ENCODE measurements at regions not wholly inside any gene's neighbourhood (a gene's known extent, or its start where the extent isn't known, plus 50 kb on each side); places are given as distances from the start of the nearest gene placed in this dataset.

DNA sequence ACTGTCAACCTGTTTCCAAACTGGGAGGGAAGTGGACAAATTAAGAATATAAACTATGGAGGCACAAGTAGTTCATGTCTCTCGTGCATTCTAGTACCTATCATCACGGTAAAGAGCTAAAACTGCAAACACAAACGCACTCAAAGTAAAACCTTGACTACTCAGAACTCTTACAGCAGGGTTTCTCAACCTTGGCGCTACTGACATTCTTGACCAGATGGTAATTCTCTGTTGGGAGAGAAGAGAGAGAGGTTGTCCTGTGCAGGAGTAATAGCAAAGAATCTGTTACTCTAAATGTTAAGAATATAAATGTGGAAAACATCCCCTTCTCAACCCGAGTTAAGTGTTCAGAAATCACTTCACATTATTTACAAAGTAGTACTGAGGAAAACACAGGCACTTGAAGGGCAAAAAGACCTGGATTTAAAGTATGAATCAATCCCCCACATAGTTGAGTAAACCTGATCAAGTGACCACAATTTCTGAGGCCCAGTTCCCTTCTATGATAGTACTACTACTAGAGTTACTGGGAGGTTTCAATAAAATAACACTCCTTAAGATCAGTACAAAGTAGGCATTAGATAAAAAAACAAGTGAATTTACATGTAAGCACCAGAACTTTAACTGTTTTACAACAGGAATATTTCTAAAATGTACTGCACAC, 73.1 kb upstream of the ARHGAP32 start:
- Mint-ChIP-seq H3K9me3 (ENCODE audit: low read depth) (no peaks in the 10 kb centered on the region), H3K36me3 (peaks cover 12% of the 10 kb centered on the region), H3K27ac (no peak overlapping the region), H3K4me1 (ENCODE audit: low read depth) (peaks cover 10% of the 10 kb centered on the region), H3K4me3 (no peak overlapping the region), H3K27me3 (no peaks in the 10 kb centered on the region)

DNA sequence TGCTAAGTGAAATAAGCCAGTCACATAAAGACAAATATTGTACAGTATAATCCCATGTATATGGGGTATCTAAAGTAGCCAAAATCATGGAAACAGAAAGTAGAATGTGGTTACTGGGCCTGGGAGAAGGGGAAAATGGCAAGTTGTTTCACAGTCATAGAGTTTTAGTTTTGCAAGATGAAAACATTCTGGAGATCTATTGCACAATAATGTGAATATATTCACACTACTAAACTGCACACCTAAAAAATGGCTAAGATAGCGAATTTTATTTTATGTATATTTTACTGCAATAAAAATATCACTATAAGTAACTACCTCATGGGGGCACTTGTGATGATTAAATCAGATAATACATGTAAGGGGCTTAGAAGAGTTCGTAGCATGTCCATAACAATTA, 72.0 kb upstream of the ARHGAP32 start:
- Mint-ChIP-seq H3K9me3 (ENCODE audit: low read depth) (no peaks in the 10 kb centered on the region), H3K27ac (no peak overlapping the region), H3K4me3 (no peak overlapping the region), H3K36me3 (peaks cover 12% of the 10 kb centered on the region), H3K27me3 (peaks cover 2% of the 10 kb centered on the region), H3K4me1 (ENCODE audit: low read depth) (peaks cover 5% of the 10 kb centered on the region)

DNA sequence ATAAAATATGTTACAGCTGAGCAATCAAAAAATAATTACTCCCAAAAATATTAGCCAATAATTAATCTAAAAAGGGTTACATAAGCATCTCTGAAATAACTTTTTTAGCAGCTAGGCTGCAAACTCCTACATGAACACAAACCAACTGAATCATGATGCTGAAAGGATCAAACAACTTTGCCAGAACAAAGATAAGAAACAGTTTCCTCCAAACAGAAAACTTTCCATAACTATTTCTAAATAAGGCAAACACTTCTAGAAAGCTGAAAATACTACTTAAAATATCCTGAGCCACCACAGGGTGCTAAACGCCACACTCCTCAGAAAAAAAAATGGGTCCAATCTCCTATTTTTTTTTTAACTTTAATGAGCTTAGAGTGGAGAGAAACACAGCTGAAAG, 68.6 kb upstream of the ARHGAP32 start:
- no peaks in the 10 kb centered on the region for H3K9me3 Mint-ChIP-seq (ENCODE audit: low read depth)
- H3K4me3 Mint-ChIP-seq: no peak overlapping the region
- no peak overlapping the region for H3K27ac Mint-ChIP-seq
- peaks cover 4% of the 10 kb centered on the region for H3K27me3 Mint-ChIP-seq
- peaks cover 8% of the 10 kb centered on the region for H3K36me3 Mint-ChIP-seq
- H3K4me1 Mint-ChIP-seq (ENCODE audit: low read depth): no peaks in the 10 kb centered on the region

DNA sequence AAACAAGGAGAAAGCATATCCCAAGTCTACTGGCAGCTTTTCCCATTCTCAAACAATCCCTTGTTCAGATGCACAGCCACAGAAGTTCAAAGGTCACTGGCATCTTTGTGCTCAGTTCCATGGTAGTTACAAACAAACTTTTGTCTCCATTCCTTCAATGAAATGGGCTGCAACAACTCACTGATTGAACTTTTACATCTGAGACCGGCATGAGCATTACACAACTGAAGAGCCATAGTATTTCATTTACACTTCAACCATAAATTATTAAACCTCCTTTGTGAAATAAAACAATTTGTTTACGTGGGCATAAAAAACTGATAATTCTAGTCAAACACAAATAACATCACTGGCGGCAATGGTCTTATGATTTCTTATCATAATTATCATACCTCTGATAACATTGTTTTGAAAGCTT, 67.8 kb upstream of the ARHGAP32 start:
- Mint-ChIP-seq H3K9me3 (ENCODE audit: low read depth) (no peaks in the 10 kb centered on the region), H3K36me3 (peaks cover 8% of the 10 kb centered on the region), H3K27me3 (peaks cover 4% of the 10 kb centered on the region), H3K4me3 (no peak overlapping the region), H3K27ac (no peak overlapping the region), H3K4me1 (ENCODE audit: low read depth) (no peaks in the 10 kb centered on the region)

DNA sequence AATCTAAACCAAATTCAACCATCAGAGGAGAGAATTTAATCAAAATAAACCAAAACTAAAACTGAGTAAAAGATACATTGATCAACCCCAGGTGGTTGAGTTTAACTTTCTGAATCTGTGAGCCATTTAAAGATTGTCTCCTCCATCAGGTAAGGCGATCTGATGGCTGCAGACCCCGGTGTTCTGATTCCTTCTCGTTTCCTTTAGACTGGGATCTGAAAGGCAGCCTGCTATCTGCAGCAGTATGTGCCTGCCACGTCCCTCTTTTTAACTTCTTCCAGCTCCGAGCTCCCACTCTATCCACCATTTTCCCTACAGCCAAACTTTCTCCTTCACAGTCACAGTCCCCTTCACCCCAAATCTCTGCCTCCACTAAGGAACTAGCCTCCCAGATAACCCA, 66.1 kb upstream of the ARHGAP32 start:
- no peak overlapping the region for H3K4me3 Mint-ChIP-seq
- no peaks in the 10 kb centered on the region for H3K4me1 Mint-ChIP-seq (ENCODE audit: low read depth)
- H3K27ac Mint-ChIP-seq: no peak overlapping the region

DNA sequence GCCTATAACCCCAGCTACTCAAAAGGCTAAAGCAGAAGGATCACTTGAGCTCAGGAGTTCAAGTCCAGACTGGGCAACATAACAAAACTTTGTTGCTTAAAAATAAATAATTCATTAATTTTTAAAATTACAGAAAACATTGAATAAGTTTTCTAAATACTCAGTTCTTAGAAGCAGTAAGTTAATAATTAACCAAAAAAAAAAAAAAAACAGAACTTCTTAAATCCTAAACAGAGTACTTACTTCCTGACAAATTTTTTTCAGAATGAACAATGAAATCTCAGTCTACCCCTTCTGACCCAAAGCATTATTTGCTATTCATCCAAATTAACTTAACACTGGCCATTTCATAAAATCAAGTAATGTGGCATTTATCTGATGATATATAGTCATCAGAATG, 65.4 kb upstream of the ARHGAP32 start:
- peaks cover 2% of the 10 kb centered on the region for H3K36me3 Mint-ChIP-seq
- peaks cover 4% of the 10 kb centered on the region for H3K27me3 Mint-ChIP-seq
- H3K4me3 Mint-ChIP-seq: no peak overlapping the region
- H3K9me3 Mint-ChIP-seq (ENCODE audit: low read depth): no peaks in the 10 kb centered on the region
- H3K27ac Mint-ChIP-seq: no peak overlapping the region
- H3K4me1 Mint-ChIP-seq (ENCODE audit: low read depth): no peaks in the 10 kb centered on the region

More for the DNA sequence above, 66.1 kb upstream of the ARHGAP32 start:
- Mint-ChIP-seq H3K36me3 (peaks cover 5% of the 10 kb centered on the region), H3K9me3 (ENCODE audit: low read depth) (no peaks in the 10 kb centered on the region), H3K27me3 (peaks cover 4% of the 10 kb centered on the region)

DNA sequence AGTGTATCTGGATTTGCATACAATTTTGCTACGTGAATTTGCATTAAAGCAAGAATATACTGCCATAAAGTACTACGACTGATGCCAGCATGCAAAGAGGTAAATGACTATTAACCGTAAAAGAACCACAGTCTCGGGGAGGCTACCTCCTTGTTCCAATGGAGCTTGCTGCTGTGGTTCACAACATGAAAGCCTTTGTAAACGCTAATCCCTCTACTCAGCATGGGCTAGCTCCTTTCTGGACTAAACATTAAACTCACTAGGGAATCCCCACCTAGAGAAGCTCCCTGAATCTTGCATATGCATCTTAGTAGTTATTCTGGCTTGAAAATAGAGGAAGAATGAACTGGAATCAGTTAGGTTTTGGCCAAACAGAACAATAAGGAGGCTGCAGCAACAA, 60.5 kb upstream of the ARHGAP32 start:
- Mint-ChIP-seq H3K4me3 (no peak overlapping the region), H3K36me3 (no peaks in the 10 kb centered on the region), H3K27ac (no peak overlapping the region), H3K4me1 (ENCODE audit: low read depth) (peaks cover 13% of the 10 kb centered on the region), H3K9me3 (ENCODE audit: low read depth) (no peaks in the 10 kb centered on the region), H3K27me3 (no peaks in the 10 kb centered on the region)

DNA sequence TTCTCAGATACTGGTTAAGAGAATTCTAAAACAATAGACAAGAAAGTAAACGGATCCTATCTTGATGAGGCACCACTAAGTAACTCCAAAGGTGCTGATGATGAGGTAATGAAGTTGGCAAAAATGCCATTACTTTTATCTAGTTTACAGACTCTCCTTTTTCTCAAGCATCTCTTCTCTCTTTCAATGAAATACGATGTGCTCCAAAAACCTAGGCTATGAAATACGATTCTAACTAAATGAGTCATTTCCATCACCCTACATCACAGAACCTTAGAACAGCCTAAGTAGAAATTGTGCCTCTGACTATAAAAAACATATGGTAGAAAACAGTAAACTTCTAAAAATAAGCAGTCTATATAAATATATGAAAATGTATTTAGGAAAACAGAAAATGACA, 58.9 kb upstream of the ARHGAP32 start:
- no peaks in the 10 kb centered on the region for H3K36me3 Mint-ChIP-seq
- no peaks in the 10 kb centered on the region for H3K27me3 Mint-ChIP-seq
- no peak overlapping the region for H3K27ac Mint-ChIP-seq
- H3K4me1 Mint-ChIP-seq (ENCODE audit: low read depth): peaks cover 27% of the 10 kb centered on the region
- H3K9me3 Mint-ChIP-seq (ENCODE audit: low read depth): no peaks in the 10 kb centered on the region
- H3K4me3 Mint-ChIP-seq: no peak overlapping the region

DNA sequence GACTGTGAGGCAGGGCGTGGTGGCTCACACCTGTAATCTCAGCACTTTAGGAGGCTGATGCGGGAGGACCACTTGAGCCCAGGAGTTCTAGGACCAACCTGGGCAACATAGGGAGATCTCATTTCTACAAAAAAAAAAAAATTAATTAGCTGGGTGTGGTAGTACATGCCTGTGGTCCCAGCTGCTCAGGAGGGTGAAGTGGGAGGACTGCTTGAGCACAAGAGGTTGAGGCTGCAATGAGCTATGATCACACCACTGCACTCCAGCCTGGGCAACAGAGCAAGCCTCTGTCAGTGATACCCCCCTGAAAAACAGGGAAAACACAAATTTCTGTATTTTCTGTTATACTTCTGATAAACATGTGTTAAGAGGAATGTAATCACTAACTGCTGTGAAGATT, 57.8 kb upstream of the ARHGAP32 start:
- Mint-ChIP-seq H3K27ac (no peak overlapping the region), H3K4me1 (ENCODE audit: low read depth) (peaks cover 28% of the 10 kb centered on the region), H3K36me3 (no peaks in the 10 kb centered on the region), H3K9me3 (ENCODE audit: low read depth) (no peaks in the 10 kb centered on the region), H3K4me3 (no peak overlapping the region), H3K27me3 (no peaks in the 10 kb centered on the region)

DNA sequence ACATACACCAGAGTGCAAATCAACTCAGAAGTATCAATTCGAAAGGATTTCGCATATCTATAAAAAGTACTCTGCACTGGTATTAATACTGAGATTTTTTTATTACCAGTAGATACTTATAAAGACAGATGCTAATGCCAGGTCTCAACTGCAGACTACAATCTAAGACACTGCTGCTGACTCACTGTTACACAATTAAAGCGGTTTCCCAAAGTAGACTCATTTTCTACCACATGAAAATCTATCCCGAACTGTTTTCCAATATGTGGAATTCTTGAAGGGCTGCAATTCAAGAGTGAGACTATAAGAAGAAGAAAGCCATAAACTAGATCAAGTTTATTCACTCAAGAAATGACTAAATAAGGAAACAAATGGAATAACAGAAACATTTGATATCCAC, 57.2 kb upstream of the ARHGAP32 start:
- H3K27me3 Mint-ChIP-seq: no peaks in the 10 kb centered on the region
- no peaks in the 10 kb centered on the region for H3K36me3 Mint-ChIP-seq
- H3K4me1 Mint-ChIP-seq (ENCODE audit: low read depth): peaks cover 28% of the 10 kb centered on the region
- H3K9me3 Mint-ChIP-seq (ENCODE audit: low read depth): no peaks in the 10 kb centered on the region
- H3K4me3 Mint-ChIP-seq: no peak overlapping the region
- no peak overlapping the region for H3K27ac Mint-ChIP-seq

DNA sequence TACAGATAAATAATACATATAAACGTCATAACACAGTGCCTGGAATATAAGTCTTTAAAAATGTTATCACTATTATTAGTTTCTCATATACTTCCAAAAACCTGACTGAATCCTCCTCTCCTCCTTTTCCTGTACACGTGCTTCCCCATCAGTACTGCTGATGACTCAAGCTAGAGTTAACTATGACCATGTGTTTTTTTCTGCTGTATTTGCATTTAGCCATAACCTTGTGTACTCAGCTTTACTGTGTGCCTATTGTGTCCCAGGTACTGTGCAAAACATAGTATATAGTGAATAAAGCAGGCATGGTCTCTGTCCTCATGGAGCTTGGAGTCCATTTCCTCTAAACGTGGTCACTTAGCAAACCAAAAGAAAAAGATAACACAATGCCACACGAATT, 56.5 kb upstream of the ARHGAP32 start:
- H3K27ac Mint-ChIP-seq: no peak overlapping the region
- no peak overlapping the region for H3K4me3 Mint-ChIP-seq
- H3K9me3 Mint-ChIP-seq (ENCODE audit: low read depth): no peaks in the 10 kb centered on the region
- H3K4me1 Mint-ChIP-seq (ENCODE audit: low read depth): peaks cover 28% of the 10 kb centered on the region
- H3K27me3 Mint-ChIP-seq: no peaks in the 10 kb centered on the region
- no peaks in the 10 kb centered on the region for H3K36me3 Mint-ChIP-seq

DNA sequence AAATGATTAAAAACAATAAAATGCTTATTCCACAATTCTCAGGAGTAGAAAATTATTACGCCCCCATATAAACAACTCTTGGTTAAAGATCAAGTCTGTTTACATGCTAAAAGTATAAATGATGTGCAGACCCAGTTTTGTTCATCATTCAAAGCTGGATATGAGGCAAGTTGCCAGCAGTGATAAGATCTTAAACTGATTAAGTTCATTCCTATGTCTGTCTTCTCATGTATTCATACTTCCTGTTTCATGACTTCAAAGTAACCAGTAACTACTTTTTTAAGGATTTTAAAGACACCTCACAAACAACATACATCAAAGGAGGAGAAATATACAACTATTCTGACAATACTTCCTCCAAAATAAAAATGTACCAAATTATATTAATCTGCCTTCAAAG, 55.0 kb upstream of the ARHGAP32 start:
- Mint-ChIP-seq H3K9me3 (ENCODE audit: low read depth) (no peaks in the 10 kb centered on the region), H3K36me3 (no peaks in the 10 kb centered on the region), H3K27me3 (no peaks in the 10 kb centered on the region), H3K4me3 (no peak overlapping the region), H3K4me1 (ENCODE audit: low read depth) (peaks cover 28% of the 10 kb centered on the region), H3K27ac (peak overlapping the region; percentile 48)

DNA sequence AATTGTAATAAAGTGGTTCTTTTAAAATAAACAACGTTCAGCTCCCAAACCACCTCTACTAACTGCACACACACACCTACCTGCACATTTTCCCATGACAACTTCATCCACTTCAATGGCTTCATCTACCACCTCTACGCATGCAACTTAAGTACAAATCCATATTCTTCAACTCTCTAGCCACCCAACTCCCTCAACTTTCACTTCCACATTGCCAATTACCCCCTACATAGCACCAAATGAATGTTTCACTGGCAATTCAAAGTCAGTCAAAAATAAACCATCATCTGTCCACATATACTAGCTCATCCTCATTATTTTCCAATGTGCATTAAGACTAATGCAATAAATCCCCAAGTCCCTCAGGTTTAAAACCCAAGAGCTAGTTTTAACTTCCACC, 50.7 kb upstream of the ARHGAP32 start:
- Mint-ChIP-seq H3K36me3 (peaks cover under 1% of the 10 kb centered on the region), H3K27ac (no peak overlapping the region), H3K9me3 (ENCODE audit: low read depth) (no peaks in the 10 kb centered on the region), H3K4me3 (no peak overlapping the region), H3K27me3 (no peaks in the 10 kb centered on the region), H3K4me1 (ENCODE audit: low read depth) (peaks cover 17% of the 10 kb centered on the region)

Measured in activated naive CD8-positive, alpha-beta T cell (primary cell).